ENCODE measurements at regions not wholly inside any gene's neighbourhood (a gene's known extent, or its start where the extent isn't known, plus 50 kb on each side); places are given as distances from the start of the nearest gene placed in this dataset.

DNA sequence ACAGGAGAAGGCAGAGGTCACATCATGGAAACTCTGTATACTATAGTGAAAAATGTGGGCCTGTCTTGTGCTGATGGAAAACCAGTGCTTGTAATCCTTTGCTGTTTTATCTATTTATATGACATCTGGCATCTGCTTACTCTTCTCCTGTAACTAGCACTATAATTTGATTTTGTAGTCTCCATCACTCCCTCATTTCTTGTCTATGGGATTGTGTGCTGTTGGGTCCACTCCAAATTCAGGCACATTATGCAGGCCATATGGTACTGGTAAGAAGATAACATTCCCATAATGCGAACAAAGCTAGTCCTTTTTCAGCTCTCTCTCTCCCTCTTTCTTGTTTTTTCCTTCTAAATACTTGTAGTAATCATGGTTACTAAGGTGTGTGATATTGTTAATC lies 581.2 kb upstream of the IGFBP7 start:
- H3K36me3 ChIP-seq (ENCODE audit: control insufficient read depth, insufficient read depth, low read length), result no peaks in the 10 kb centered on the region
- TF ChIP-seq, protein P1, sequence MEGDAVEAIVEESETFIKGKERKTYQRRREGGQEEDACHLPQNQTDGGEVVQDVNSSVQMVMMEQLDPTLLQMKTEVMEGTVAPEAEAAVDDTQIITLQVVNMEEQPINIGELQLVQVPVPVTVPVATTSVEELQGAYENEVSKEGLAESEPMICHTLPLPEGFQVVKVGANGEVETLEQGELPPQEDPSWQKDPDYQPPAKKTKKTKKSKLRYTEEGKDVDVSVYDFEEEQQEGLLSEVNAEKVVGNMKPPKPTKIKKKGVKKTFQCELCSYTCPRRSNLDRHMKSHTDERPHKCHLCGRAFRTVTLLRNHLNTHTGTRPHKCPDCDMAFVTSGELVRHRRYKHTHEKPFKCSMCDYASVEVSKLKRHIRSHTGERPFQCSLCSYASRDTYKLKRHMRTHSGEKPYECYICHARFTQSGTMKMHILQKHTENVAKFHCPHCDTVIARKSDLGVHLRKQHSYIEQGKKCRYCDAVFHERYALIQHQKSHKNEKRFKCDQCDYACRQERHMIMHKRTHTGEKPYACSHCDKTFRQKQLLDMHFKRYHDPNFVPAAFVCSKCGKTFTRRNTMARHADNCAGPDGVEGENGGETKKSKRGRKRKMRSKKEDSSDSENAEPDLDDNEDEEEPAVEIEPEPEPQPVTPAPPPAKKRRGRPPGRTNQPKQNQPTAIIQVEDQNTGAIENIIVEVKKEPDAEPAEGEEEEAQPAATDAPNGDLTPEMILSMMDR (IDR thresholded peaks at IDR 0.05; ENCODE audit: insufficient read depth, low read length, severe bottlenecking), result no peak
- H3K27me3 ChIP-seq (ENCODE audit: control insufficient read depth, insufficient read depth, low read length), result no peaks in the 10 kb centered on the region
- no peak overlapping the region for H3K4me3 ChIP-seq (ENCODE audit: low read depth, low read length)
- FAIRE-seq, result no peak
- no peak for DNase-seq (ENCODE audit: low read depth)

DNA sequence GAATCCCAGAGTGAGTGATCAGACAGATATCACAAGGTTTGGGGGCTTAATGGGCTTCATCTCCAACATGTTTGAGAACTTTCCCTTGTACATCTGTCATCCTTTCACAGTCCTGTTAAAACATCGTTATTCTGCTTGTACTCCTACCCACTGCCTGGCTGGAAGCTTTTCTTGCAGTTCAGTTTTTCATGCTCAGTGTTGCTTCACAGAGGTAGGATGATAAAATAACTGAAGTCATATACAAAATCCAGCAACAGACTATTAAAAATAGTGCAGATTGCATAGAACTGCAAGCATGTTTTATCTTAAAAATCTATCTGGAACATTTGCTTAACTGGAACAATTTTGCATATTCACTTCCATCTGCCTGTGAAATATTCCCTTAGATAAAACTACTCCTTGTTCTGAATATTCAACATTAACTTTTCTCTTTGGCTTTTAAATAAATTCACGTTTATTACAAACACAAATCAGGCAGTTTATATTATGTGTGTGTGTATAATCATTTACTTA lies 579.6 kb upstream of the IGFBP7 start:
- TF ChIP-seq, protein P1 (IDR thresholded peaks at IDR 0.05; ENCODE audit: insufficient read depth, low read length, severe bottlenecking), result no peak
- H3K4me3 ChIP-seq (ENCODE audit: low read depth, low read length), result no peak overlapping the region
- no peaks in the 10 kb centered on the region for H3K36me3 ChIP-seq (ENCODE audit: control insufficient read depth, insufficient read depth, low read length)
- no peak for DNase-seq (ENCODE audit: low read depth)
- no peak for FAIRE-seq
- H3K27me3 ChIP-seq (ENCODE audit: control insufficient read depth, insufficient read depth, low read length), result no peaks in the 10 kb centered on the region

DNA sequence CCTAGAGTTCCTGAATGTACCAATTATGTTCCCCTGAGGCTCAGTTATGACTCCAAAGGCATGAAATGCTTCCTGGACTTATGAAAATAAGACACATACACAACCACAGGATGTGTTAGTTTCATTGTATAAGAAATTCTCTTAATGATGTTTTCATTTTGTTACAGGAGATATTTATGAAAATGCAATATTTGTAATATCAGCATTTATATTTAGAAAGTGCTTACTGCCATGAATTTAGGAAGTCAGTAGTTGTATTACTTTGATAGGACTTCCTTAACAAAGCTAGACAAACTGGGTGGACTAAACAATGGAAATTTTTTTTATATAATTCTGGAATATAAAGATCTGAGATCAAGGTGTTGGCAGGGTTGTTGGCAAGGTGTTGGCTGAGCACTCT lies 572.1 kb upstream of the IGFBP7 start:
- FAIRE-seq, result no peak
- H3K27me3 ChIP-seq (ENCODE audit: control insufficient read depth, insufficient read depth, low read length), result no peaks in the 10 kb centered on the region
- no peak overlapping the region for H3K4me3 ChIP-seq (ENCODE audit: low read depth, low read length)
- no peak for DNase-seq (ENCODE audit: low read depth)
- H3K36me3 ChIP-seq (ENCODE audit: control insufficient read depth, insufficient read depth, low read length), result no peaks in the 10 kb centered on the region
- TF ChIP-seq, protein P1 (IDR thresholded peaks at IDR 0.05; ENCODE audit: insufficient read depth, low read length, severe bottlenecking), result no peak

DNA sequence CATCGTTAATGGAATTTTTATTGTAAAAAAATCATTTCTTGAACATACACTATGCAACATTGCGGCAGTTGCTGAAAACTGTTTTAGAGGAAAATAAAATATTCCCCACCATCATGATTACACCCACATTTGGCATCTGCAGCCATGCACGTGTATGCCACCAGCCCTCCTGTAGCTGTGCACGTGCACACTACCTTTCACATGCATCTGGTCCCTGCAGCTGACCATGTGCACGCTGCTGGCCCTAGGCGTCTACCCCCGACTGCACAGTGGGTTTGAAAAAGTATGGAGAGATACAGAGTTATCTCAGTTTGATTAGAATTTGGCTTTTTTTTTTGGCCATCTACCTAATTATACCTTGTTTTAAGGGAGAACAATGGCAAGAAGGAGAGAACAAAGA lies 569.8 kb upstream of the IGFBP7 start:
- Histone ChIP-seq H3K27me3 (ENCODE audit: control insufficient read depth, insufficient read depth, low read length) (no peaks in the 10 kb centered on the region), H3K36me3 (ENCODE audit: control insufficient read depth, insufficient read depth, low read length) (no peaks in the 10 kb centered on the region), H3K4me3 (ENCODE audit: low read depth, low read length) (no peak overlapping the region)
- FAIRE-seq (no peak), DNase-seq (ENCODE audit: low read depth) (no peak)
- TF ChIP-seq, protein P1 (IDR thresholded peaks at IDR 0.05; ENCODE audit: insufficient read depth, low read length, severe bottlenecking), result no peak

DNA sequence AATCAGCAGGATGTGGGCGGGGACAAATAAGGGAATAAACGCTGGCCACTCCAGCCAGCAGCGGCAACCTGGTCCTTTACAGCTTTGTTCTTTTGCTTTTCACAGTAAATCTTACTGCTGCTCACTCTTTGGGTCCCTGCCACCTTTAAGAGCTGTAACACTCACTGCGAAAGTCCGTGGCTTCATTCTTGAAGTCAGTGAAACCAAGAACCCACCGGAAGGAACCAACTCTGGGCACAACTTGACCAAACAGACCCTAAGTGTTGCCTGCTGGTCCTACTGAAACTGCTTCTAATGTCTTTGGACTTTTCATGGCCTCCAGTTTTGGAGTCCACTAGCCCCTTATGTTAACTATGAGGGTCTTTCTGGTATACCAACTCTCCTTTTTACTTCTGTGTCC lies 566.2 kb upstream of the IGFBP7 start:
- DNase-seq (ENCODE audit: low read depth), result no peak
- no peak for FAIRE-seq
- TF ChIP-seq, protein P1 (IDR thresholded peaks at IDR 0.05; ENCODE audit: insufficient read depth, low read length, severe bottlenecking), result no peak

DNA sequence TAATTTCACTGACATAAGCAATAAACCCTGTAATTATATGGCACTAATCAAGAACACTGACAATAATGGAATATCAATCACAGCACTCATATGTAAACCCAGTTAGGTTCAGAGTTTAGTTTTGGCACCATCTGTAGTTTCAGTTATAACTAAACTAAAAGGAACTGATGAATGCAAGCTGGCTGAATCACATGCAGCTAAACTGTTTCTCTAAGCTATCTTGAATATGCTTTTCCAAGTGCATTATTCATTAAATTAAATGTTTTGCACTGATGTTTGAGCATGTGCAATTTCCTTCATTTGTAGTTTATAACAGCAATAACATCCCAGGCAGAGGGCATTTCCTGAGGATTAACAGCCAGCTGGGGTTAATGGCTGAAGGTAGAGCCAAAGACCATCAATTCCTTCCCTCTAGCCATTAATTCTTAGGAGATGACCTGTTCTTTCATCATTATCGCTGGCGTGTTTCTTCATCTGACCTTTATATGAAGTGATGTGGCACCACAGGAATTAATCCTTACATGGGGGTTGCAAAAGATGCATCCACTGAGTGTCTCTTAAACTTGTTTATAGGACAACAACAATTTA lies 562.8 kb upstream of the IGFBP7 start:
- no peaks in the 10 kb centered on the region for H3K27me3 ChIP-seq (ENCODE audit: control insufficient read depth, insufficient read depth, low read length)
- FAIRE-seq (no peak), DNase-seq (ENCODE audit: low read depth) (no peak)
- H3K36me3 ChIP-seq (ENCODE audit: control insufficient read depth, insufficient read depth, low read length), result no peaks in the 10 kb centered on the region
- H3K4me3 ChIP-seq (ENCODE audit: low read depth, low read length), result no peak overlapping the region
- TF ChIP-seq, protein P1 (IDR thresholded peaks at IDR 0.05; ENCODE audit: insufficient read depth, low read length, severe bottlenecking), result no peak

More for the DNA sequence above, 566.2 kb upstream of the IGFBP7 start:
- Histone ChIP-seq H3K36me3 (ENCODE audit: control insufficient read depth, insufficient read depth, low read length) (no peaks in the 10 kb centered on the region), H3K27me3 (ENCODE audit: control insufficient read depth, insufficient read depth, low read length) (no peaks in the 10 kb centered on the region), H3K4me3 (ENCODE audit: low read depth, low read length) (no peak overlapping the region)
